HG03432 (cell line): ENCODE measurements at regions not wholly inside any gene's neighbourhood (a gene's known extent, or its start where the extent isn't known, plus 50 kb on each side); places are given as distances from the start of the nearest gene placed in this dataset.

Source experiments
- ATAC-seq: cut with Tn5 transposase; IDR thresholded peaks from one replicate; pipeline ENCODE4 v1.9.1; 2021; ENCODE audit warnings: mild to moderate bottlenecking, moderate library complexity; ENCODE audit not compliant: unreplicated experiment

DNA sequence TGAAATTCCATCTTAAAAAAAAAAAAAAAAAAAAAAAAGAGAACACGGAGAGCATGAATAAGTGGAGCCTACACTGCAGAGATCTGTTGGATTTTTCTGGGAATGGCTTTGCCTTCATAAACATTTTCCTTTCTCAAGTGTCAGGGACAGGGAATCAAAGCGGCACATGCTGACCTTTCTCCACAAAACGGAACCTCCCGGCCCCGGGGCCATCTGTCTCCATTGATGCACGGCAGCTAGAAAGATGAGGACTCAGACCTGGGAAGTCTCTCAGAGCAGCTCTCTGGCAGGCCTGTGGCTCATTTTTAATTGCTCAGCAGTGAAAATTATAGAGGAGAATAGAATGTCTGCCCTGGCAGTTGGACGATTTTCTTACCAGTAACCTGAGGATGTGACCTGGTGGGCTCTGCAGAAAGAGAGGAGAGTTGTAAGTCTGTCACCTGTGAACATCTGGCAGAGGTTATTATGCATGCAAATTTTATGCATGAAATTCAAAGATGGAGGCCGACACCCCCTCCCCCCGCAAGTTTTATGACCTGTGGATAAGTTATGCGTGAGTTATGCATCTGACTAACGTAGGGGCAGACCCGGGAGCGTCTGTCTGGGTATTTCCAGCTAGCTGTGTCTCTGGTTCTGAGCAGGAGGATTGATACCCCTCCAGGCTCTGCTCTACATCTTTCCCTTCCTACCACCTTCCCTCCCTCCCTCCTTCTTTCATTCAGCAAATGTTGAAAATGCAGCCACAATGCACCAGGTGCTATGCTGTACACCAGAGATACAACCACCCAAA is 352.5 kb downstream of the CDH26 start:
- ATAC-seq: no peak

DNA sequence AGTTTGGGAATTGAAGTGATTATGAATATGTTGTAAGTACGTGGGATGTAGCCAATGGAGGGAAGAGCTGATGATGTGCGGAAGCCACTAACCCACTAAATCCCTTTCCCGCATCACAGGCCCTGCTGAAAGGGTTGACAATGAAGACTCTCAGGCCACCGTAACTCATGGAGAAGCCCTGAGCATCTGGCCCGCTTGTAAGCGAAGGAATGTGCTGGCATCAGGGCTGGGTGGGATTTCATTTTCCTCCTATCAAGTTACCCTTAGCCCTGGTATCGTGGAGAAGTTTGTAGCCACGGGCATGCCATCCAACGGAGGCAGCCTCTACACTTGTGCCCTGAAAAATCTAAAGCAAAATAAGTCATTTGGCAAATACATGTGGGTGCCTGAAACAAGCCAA is 355.0 kb downstream of the CDH26 start:
- ATAC-seq: no peak

DNA sequence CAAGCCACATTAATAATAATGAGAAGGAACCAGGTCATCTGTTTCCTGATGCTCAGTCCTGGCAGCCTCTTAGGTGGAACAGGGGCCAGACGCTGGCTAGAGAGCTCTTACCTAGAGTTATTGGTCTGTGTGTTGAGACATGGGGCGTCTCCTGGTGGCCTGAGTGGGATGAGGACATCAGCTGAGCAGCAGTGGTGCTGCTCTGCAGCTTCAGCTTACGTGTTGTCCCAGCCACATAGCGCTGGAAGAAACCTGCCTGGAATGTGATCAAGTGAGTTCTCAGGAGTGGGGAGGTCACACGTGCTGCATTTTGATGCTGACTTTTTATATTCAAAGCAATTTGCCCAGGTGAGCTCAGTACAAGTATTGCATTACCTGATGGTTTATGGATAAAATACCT is 355.4 kb downstream of the CDH26 start:
- ATAC-seq: no peak

- no peak for ATAC-seq
Observed at GRCh38 chr20:60314727-60315126, 356.5 kb downstream of the CDH26 start.

GRCh38 chr20:60316476-60317158 is 358.4 kb downstream of the CDH26 start:
- no peak for ATAC-seq

DNA sequence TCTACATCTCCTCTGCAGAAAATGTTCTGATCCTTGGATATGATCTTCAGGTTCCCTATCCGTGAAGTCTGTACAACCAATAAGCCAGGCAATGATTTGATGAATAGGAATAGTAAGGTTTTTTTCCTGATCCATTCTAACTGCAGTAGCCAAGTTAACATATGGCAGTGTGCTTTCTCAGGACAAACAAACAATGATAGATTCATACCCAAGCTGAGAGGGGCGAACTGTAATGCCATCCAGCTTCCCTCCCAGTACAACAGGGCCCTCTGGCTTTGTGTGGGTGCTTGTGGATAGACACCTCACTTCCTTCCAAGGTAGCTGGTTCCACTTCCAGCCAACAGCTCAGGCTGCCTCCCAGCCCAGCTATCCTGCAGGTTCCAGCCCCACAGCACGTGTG is 359.2 kb downstream of the CDH26 start:
- ATAC-seq: no peak

GRCh38 chr20:60321601-60322000 is 363.4 kb downstream of the CDH26 start:
- ATAC-seq: no peak

GRCh38 chr20:60326821-60327220 is 368.6 kb downstream of the CDH26 start:
- ATAC-seq: no peak

GRCh38 chr20:60327971-60328660 is 369.9 kb downstream of the CDH26 start:
- no peak for ATAC-seq

GRCh38 chr20:60330461-60330860 is 372.2 kb downstream of the CDH26 start:
- ATAC-seq: no peak

DNA sequence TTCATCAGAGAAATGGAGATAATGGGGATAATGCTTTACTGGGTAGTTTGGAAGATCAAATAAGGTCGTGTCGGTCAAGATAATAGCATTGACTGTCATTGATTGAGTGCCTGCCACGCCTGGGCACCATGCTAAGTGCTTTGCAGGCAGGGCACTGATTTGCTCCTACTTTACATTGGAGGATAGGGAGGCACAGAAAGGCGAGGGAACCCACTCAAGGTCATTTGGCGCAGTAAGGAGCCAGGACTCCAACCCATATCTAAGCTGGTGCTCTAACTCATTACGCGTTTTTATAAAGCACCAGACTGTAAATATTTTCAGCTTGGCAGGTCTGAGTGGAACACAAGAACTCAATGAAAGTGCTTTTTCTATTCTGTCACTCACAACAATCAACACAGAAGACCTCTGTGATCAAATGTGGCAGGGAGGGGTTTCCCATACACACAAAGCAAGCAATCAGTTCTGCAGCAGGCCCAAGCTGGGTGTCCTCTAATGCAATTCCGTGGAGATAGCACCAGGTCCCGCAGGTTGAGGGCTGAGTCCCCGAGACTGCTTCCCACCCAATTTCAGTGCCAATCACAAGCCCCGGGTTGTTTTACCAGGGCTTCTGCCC is 373.6 kb downstream of the CDH26 start:
- no peak for ATAC-seq

- ATAC-seq: no peak
Observed at GRCh38 chr20:60332523-60332922, 374.3 kb downstream of the CDH26 start.

- no peak for ATAC-seq
Observed at GRCh38 chr20:60334911-60335310, 376.7 kb downstream of the CDH26 start.

DNA sequence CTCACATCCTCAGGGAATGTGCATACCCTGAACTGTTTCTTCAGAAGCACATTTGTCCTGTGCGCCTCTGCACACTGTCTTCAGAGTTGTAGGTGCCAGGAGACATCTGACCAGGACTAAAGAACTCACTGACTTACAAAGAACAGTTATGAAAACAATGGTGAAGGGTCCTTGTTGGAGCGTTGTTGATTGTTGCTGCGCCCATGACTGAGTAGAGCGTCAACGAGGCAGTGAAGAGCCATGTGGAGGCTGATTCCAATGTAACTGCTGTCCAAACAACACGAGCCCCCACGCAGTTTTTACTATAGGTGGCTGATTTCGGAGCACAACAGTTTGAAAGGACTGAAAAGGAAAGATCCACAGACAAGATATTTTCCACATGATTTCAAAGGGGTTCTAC is 380.3 kb downstream of the CDH26 start:
- ATAC-seq: no peak

- no peak for ATAC-seq
Observed at GRCh38 chr20:60339738-60340137, 381.5 kb downstream of the CDH26 start.

- ATAC-seq: no peak
Observed at GRCh38 chr20:60340232-60340631, 382.0 kb downstream of the CDH26 start.

GRCh38 chr20:60341062-60341461 is 382.8 kb downstream of the CDH26 start:
- no peak for ATAC-seq

DNA sequence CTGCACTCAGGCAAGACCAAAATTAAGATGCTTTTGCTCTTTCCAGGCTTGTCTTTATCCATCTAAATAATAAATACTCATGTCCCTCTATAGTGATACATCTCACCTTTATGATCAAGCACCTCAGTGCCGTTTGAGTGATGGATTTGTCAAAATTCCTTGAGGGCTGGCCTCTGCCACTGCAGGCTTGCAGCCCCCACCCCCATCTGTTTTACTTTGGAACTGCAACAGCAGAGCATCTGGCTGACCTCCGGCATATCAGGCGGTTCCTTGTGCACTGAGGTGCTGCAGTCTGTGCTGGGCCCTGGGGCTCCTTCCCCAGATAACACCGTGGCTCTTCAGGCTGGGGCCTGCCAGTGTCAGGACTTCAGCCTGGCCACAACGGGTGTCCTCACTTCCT is 386.9 kb downstream of the CDH26 start:
- ATAC-seq: no peak

- ATAC-seq: no peak
Observed at GRCh38 chr20:60349418-60349817, 391.2 kb downstream of the CDH26 start.

GRCh38 chr20:60352017-60352416 is 393.8 kb downstream of the CDH26 start:
- no peak for ATAC-seq

GRCh38 chr20:60352596-60352995 is 394.4 kb downstream of the CDH26 start:
- no peak for ATAC-seq
